ENCODE measurements at regions not wholly inside any gene's neighbourhood (a gene's known extent, or its start where the extent isn't known, plus 50 kb on each side); places are given as distances from the start of the nearest gene placed in this dataset.

GRCh38 chr16:26521626-26522025 is 545.1 kb upstream of the C16orf82 start:
- Histone ChIP-seq H3K9me3 (ENCODE audit: control insufficient read depth, low read length) (no peaks in the 10 kb centered on the region), H3K36me3 (ENCODE audit: control insufficient read depth, insufficient read depth, low read length) (no peaks in the 10 kb centered on the region), H3K4me3 (ENCODE audit: insufficient read depth, low read depth, low read length, poor library complexity, severe bottlenecking) (no peak overlapping the region), H3K27me3 (replicated peaks; ENCODE audit: control insufficient read depth, insufficient read depth, low read length, poor library complexity, severe bottlenecking) (peaks cover 2% of the 10 kb centered on the region), H3K4me1 (ENCODE audit: control insufficient read depth, insufficient read depth, low read length, poor library complexity, severe bottlenecking) (no peaks in the 10 kb centered on the region), H3K27ac (ENCODE audit: insufficient read depth, low read length, poor library complexity, severe bottlenecking) (no peak overlapping the region)
- no peak for DNase-seq

GRCh38 chr16:26524281-26524680 is 542.4 kb upstream of the C16orf82 start:
- Histone ChIP-seq H3K27ac (ENCODE audit: insufficient read depth, low read length, poor library complexity, severe bottlenecking) (no peak overlapping the region), H3K9me3 (ENCODE audit: control insufficient read depth, low read length) (no peaks in the 10 kb centered on the region), H3K27me3 (replicated peaks; ENCODE audit: control insufficient read depth, insufficient read depth, low read length, poor library complexity, severe bottlenecking) (peaks cover 2% of the 10 kb centered on the region), H3K4me1 (ENCODE audit: control insufficient read depth, insufficient read depth, low read length, poor library complexity, severe bottlenecking) (no peaks in the 10 kb centered on the region), H3K4me3 (ENCODE audit: insufficient read depth, low read depth, low read length, poor library complexity, severe bottlenecking) (no peak overlapping the region), H3K36me3 (ENCODE audit: control insufficient read depth, insufficient read depth, low read length) (no peaks in the 10 kb centered on the region)
- DNase-seq: no peak

GRCh38 chr16:26524846-26525245 is 541.9 kb upstream of the C16orf82 start:
- no peak for DNase-seq
- Histone ChIP-seq H3K4me3 (ENCODE audit: insufficient read depth, low read depth, low read length, poor library complexity, severe bottlenecking) (no peak overlapping the region), H3K9me3 (ENCODE audit: control insufficient read depth, low read length) (no peaks in the 10 kb centered on the region), H3K27me3 (replicated peaks; ENCODE audit: control insufficient read depth, insufficient read depth, low read length, poor library complexity, severe bottlenecking) (peaks cover 2% of the 10 kb centered on the region), H3K4me1 (ENCODE audit: control insufficient read depth, insufficient read depth, low read length, poor library complexity, severe bottlenecking) (no peaks in the 10 kb centered on the region), H3K27ac (ENCODE audit: insufficient read depth, low read length, poor library complexity, severe bottlenecking) (no peak overlapping the region), H3K36me3 (ENCODE audit: control insufficient read depth, insufficient read depth, low read length) (no peaks in the 10 kb centered on the region)

- Histone ChIP-seq H3K4me1 (ENCODE audit: control insufficient read depth, insufficient read depth, low read length, poor library complexity, severe bottlenecking) (no peaks in the 10 kb centered on the region), H3K9me3 (ENCODE audit: control insufficient read depth, low read length) (no peaks in the 10 kb centered on the region)
These were observed 540.9 kb upstream of the C16orf82 start for GRCh38 chr16:26525856-26526255.

GRCh38 chr16:26526633-26527032 is 540.1 kb upstream of the C16orf82 start:
- no peak overlapping the region for H3K4me3 ChIP-seq (ENCODE audit: insufficient read depth, low read depth, low read length, poor library complexity, severe bottlenecking)
- no peak for DNase-seq

More at GRCh38 chr16:26525856-26526255, 540.9 kb upstream of the C16orf82 start:
- DNase-seq: no peak
- no peak overlapping the region for H3K27ac ChIP-seq (ENCODE audit: insufficient read depth, low read length, poor library complexity, severe bottlenecking)
- H3K4me3 ChIP-seq (ENCODE audit: insufficient read depth, low read depth, low read length, poor library complexity, severe bottlenecking): no peak overlapping the region
- peaks cover 2% of the 10 kb centered on the region for H3K27me3 ChIP-seq (replicated peaks; ENCODE audit: control insufficient read depth, insufficient read depth, low read length, poor library complexity, severe bottlenecking)
- H3K36me3 ChIP-seq (ENCODE audit: control insufficient read depth, insufficient read depth, low read length): no peaks in the 10 kb centered on the region

GRCh38 chr16:26530584-26531289 is 536.0 kb upstream of the C16orf82 start:
- H3K27ac ChIP-seq (ENCODE audit: insufficient read depth, low read length, poor library complexity, severe bottlenecking): no peak overlapping the region
- H3K9me3 ChIP-seq (ENCODE audit: control insufficient read depth, low read length): no peaks in the 10 kb centered on the region
- H3K27me3 ChIP-seq (replicated peaks; ENCODE audit: control insufficient read depth, insufficient read depth, low read length, poor library complexity, severe bottlenecking): no peaks in the 10 kb centered on the region
- no peak overlapping the region for H3K4me3 ChIP-seq (ENCODE audit: insufficient read depth, low read depth, low read length, poor library complexity, severe bottlenecking)
- H3K36me3 ChIP-seq (ENCODE audit: control insufficient read depth, insufficient read depth, low read length): no peaks in the 10 kb centered on the region
- H3K4me1 ChIP-seq (ENCODE audit: control insufficient read depth, insufficient read depth, low read length, poor library complexity, severe bottlenecking): no peaks in the 10 kb centered on the region
- DNase-seq: no peak

More at GRCh38 chr16:26526633-26527032, 540.1 kb upstream of the C16orf82 start:
- Histone ChIP-seq H3K36me3 (ENCODE audit: control insufficient read depth, insufficient read depth, low read length) (no peaks in the 10 kb centered on the region), H3K9me3 (ENCODE audit: control insufficient read depth, low read length) (no peaks in the 10 kb centered on the region), H3K27me3 (replicated peaks; ENCODE audit: control insufficient read depth, insufficient read depth, low read length, poor library complexity, severe bottlenecking) (peaks cover 2% of the 10 kb centered on the region), H3K4me1 (ENCODE audit: control insufficient read depth, insufficient read depth, low read length, poor library complexity, severe bottlenecking) (no peaks in the 10 kb centered on the region), H3K27ac (ENCODE audit: insufficient read depth, low read length, poor library complexity, severe bottlenecking) (no peak overlapping the region)

- H3K27ac ChIP-seq (ENCODE audit: insufficient read depth, low read length, poor library complexity, severe bottlenecking): no peak overlapping the region
- no peaks in the 10 kb centered on the region for H3K36me3 ChIP-seq (ENCODE audit: control insufficient read depth, insufficient read depth, low read length)
- DNase-seq: no peak
- H3K9me3 ChIP-seq (ENCODE audit: control insufficient read depth, low read length): no peaks in the 10 kb centered on the region
- no peaks in the 10 kb centered on the region for H3K27me3 ChIP-seq (replicated peaks; ENCODE audit: control insufficient read depth, insufficient read depth, low read length, poor library complexity, severe bottlenecking)
- no peak overlapping the region for H3K4me3 ChIP-seq (ENCODE audit: insufficient read depth, low read depth, low read length, poor library complexity, severe bottlenecking)
- no peaks in the 10 kb centered on the region for H3K4me1 ChIP-seq (ENCODE audit: control insufficient read depth, insufficient read depth, low read length, poor library complexity, severe bottlenecking)
These were observed 535.4 kb upstream of the C16orf82 start for GRCh38 chr16:26531290-26531730.

GRCh38 chr16:26532456-26532855 is 534.3 kb upstream of the C16orf82 start:
- H3K4me3 ChIP-seq (ENCODE audit: insufficient read depth, low read depth, low read length, poor library complexity, severe bottlenecking): no peak overlapping the region
- no peaks in the 10 kb centered on the region for H3K4me1 ChIP-seq (ENCODE audit: control insufficient read depth, insufficient read depth, low read length, poor library complexity, severe bottlenecking)
- H3K9me3 ChIP-seq (ENCODE audit: control insufficient read depth, low read length): no peaks in the 10 kb centered on the region
- H3K27ac ChIP-seq (ENCODE audit: insufficient read depth, low read length, poor library complexity, severe bottlenecking): no peak overlapping the region
- no peaks in the 10 kb centered on the region for H3K27me3 ChIP-seq (replicated peaks; ENCODE audit: control insufficient read depth, insufficient read depth, low read length, poor library complexity, severe bottlenecking)
- H3K36me3 ChIP-seq (ENCODE audit: control insufficient read depth, insufficient read depth, low read length): no peaks in the 10 kb centered on the region
- no peak for DNase-seq

GRCh38 chr16:26542198-26542597 is 524.5 kb upstream of the C16orf82 start:
- DNase-seq: no peak
- no peak overlapping the region for H3K4me3 ChIP-seq (ENCODE audit: insufficient read depth, low read depth, low read length, poor library complexity, severe bottlenecking)
- H3K27me3 ChIP-seq (replicated peaks; ENCODE audit: control insufficient read depth, insufficient read depth, low read length, poor library complexity, severe bottlenecking): no peaks in the 10 kb centered on the region
- no peaks in the 10 kb centered on the region for H3K36me3 ChIP-seq (ENCODE audit: control insufficient read depth, insufficient read depth, low read length)
- no peaks in the 10 kb centered on the region for H3K4me1 ChIP-seq (ENCODE audit: control insufficient read depth, insufficient read depth, low read length, poor library complexity, severe bottlenecking)
- H3K9me3 ChIP-seq (ENCODE audit: control insufficient read depth, low read length): no peaks in the 10 kb centered on the region
- H3K27ac ChIP-seq (ENCODE audit: insufficient read depth, low read length, poor library complexity, severe bottlenecking): no peak overlapping the region

- H3K4me1 ChIP-seq (ENCODE audit: control insufficient read depth, insufficient read depth, low read length, poor library complexity, severe bottlenecking): no peaks in the 10 kb centered on the region
- H3K4me3 ChIP-seq (ENCODE audit: insufficient read depth, low read depth, low read length, poor library complexity, severe bottlenecking): no peak overlapping the region
- H3K36me3 ChIP-seq (ENCODE audit: control insufficient read depth, insufficient read depth, low read length): no peaks in the 10 kb centered on the region
- no peak for DNase-seq
- no peak overlapping the region for H3K27ac ChIP-seq (ENCODE audit: insufficient read depth, low read length, poor library complexity, severe bottlenecking)
- H3K9me3 ChIP-seq (ENCODE audit: control insufficient read depth, low read length): no peaks in the 10 kb centered on the region
- H3K27me3 ChIP-seq (replicated peaks; ENCODE audit: control insufficient read depth, insufficient read depth, low read length, poor library complexity, severe bottlenecking): no peaks in the 10 kb centered on the region
These were observed 520.2 kb upstream of the C16orf82 start for GRCh38 chr16:26546573-26546972.

Measured in effector memory CD4-positive, alpha-beta T cell (primary cell).